HepG2 (cell line): ENCODE measurements at regions not wholly inside any gene's neighbourhood (a gene's known extent, or its start where the extent isn't known, plus 50 kb on each side); places are given as distances from the start of the nearest gene placed in this dataset.

Experiments
- ADNP ChIP-seq: sonication (generic); formaldehyde crosslinking; IDR thresholded peaks from 2 replicates; pipeline ENCODE4 v1.4.0; 2020; ENCODE audit warnings: missing genetic modification reagents
- ARHGAP35 ChIP-seq: sonication (generic); formaldehyde crosslinking; IDR thresholded peaks from 2 replicates; pipeline ENCODE4 v1.9.0; 2022; ENCODE audit warnings: mild to moderate bottlenecking, inconsistent platforms, moderate library complexity, missing genetic modification reagents, borderline replicate concordance
- CHD4 ChIP-seq: fragments of 200-600 bp; sonication (generic); IDR thresholded peaks from 2 replicates; pipeline ENCODE4 v1.7.0; 2017; ENCODE audit warnings: mild to moderate bottlenecking, low read length, borderline replicate concordance
- DPF2 ChIP-seq: sonication (generic); formaldehyde crosslinking; IDR thresholded peaks from 2 replicates; pipeline ENCODE4 v1.4.0; 2020; ENCODE audit warnings: mild to moderate bottlenecking, low read depth, missing genetic modification reagents, borderline replicate concordance
- MAF1 ChIP-seq: sonication (generic); formaldehyde crosslinking; IDR thresholded peaks from 2 replicates; pipeline ENCODE4 v1.5.0; 2020; ENCODE audit warnings: missing genetic modification reagents, borderline replicate concordance
- MYC ChIP-seq: sonication (generic); formaldehyde crosslinking; IDR thresholded peaks from 2 replicates; pipeline ENCODE4 v1.9.0; 2021; ENCODE audit warnings: missing genetic modification reagents, borderline replicate concordance
- NCOA1 ChIP-seq: sonication (generic); formaldehyde crosslinking; IDR thresholded peaks from 2 replicates; pipeline ENCODE4 v1.9.0; 2021; ENCODE audit warnings: missing genetic modification reagents
- NCOA2 ChIP-seq: sonication (generic); formaldehyde crosslinking; IDR thresholded peaks from 2 replicates; pipeline ENCODE4 v1.8.0; 2022; ENCODE audit warnings: inconsistent platforms
- NKX3-1 ChIP-seq: sonication (generic); formaldehyde crosslinking; IDR thresholded peaks from 2 replicates; pipeline ENCODE4 v1.5.0; 2020; ENCODE audit warnings: missing genetic modification reagents
- NR3C1 ChIP-seq: sonication (generic); formaldehyde crosslinking; IDR thresholded peaks from 2 replicates; pipeline ENCODE4 v1.4.0; 2020; ENCODE audit warnings: missing genetic modification reagents
- RAD21 ChIP-seq: fragments of 450-650 bp; formaldehyde crosslinking; IDR thresholded peaks from 2 replicates; pipeline ENCODE4 v1.5.0; 2020; ENCODE audit warnings: mild to moderate bottlenecking
- RBFOX2 ChIP-seq: fragments of 200-400 bp; formaldehyde crosslinking; IDR thresholded peaks from 2 replicates; pipeline ENCODE4 v1.6.1; 2017; ENCODE audit warnings: low read depth, mild to moderate bottlenecking, low read length
- REXO4 ChIP-seq: sonication (generic); formaldehyde crosslinking; IDR thresholded peaks from 2 replicates; pipeline ENCODE4 v1.8.0; 2022; ENCODE audit warnings: missing genetic modification reagents, mild to moderate bottlenecking, borderline replicate concordance
- RXRB ChIP-seq: IDR thresholded peaks from 2 replicates; pipeline ENCODE4 v1.6.1; 2016; ENCODE audit warnings: borderline replicate concordance, missing genetic modification reagents, missing compliant biosample characterization
- ZKSCAN1 ChIP-seq: fragments of 150-350 bp; IDR thresholded peaks from 2 replicates; pipeline ENCODE4 v1.6.1; 2014; ENCODE audit warnings: low read length
- ZNF180 ChIP-seq: sonication (generic); formaldehyde crosslinking; IDR thresholded peaks from 2 replicates; pipeline ENCODE4 v1.4.0; 2020; ENCODE audit warnings: low read depth, missing genetic modification reagents, borderline replicate concordance
- ZNF260 ChIP-seq: sonication (generic); formaldehyde crosslinking; IDR thresholded peaks from 2 replicates; pipeline ENCODE4 v1.4.0; 2020; ENCODE audit warnings: missing genetic modification reagents, low read depth, mild to moderate bottlenecking, borderline replicate concordance
- ZNF3 ChIP-seq: IDR thresholded peaks from 2 replicates; pipeline ENCODE4 v1.7.0; 2017; ENCODE audit warnings: inconsistent platforms
- ZNF460 ChIP-seq: sonication (generic); formaldehyde crosslinking; IDR thresholded peaks from 2 replicates; pipeline ENCODE4 v1.5.1; 2020; ENCODE audit warnings: missing genetic modification reagents, mild to moderate bottlenecking, borderline replicate concordance
- ZNF547 ChIP-seq: sonication (generic); formaldehyde crosslinking; IDR thresholded peaks from 2 replicates; pipeline ENCODE4 v1.5.1; 2020; ENCODE audit warnings: mild to moderate bottlenecking, missing genetic modification reagents
- ZNF549 ChIP-seq: sonication (generic); formaldehyde crosslinking; IDR thresholded peaks from 2 replicates; pipeline ENCODE4 v1.5.0; 2020; ENCODE audit warnings: missing genetic modification reagents
- ZNF557 ChIP-seq: sonication (generic); formaldehyde crosslinking; IDR thresholded peaks from 2 replicates; pipeline ENCODE4 v1.4.0; 2020; ENCODE audit warnings: missing genetic modification reagents
- TF ChIP-seq, protein P1 (sequence below): sonication (generic); formaldehyde crosslinking; IDR thresholded peaks from 2 replicates; pipeline ENCODE4 v1.8.0; 2022; ENCODE audit warnings: mild to moderate bottlenecking, missing genetic modification reagents, borderline replicate concordance
- TF ChIP-seq, protein P2 (sequence below): sonication (generic); formaldehyde crosslinking; IDR thresholded peaks from 2 replicates; pipeline ENCODE4 v1.4.0; 2020; ENCODE audit warnings: missing genetic modification reagents
- TF ChIP-seq, protein P3 (sequence below): sonication (generic); formaldehyde crosslinking; IDR thresholded peaks from 2 replicates; pipeline ENCODE4 v1.4.0; 2020; ENCODE audit warnings: missing genetic modification reagents

DNA sequence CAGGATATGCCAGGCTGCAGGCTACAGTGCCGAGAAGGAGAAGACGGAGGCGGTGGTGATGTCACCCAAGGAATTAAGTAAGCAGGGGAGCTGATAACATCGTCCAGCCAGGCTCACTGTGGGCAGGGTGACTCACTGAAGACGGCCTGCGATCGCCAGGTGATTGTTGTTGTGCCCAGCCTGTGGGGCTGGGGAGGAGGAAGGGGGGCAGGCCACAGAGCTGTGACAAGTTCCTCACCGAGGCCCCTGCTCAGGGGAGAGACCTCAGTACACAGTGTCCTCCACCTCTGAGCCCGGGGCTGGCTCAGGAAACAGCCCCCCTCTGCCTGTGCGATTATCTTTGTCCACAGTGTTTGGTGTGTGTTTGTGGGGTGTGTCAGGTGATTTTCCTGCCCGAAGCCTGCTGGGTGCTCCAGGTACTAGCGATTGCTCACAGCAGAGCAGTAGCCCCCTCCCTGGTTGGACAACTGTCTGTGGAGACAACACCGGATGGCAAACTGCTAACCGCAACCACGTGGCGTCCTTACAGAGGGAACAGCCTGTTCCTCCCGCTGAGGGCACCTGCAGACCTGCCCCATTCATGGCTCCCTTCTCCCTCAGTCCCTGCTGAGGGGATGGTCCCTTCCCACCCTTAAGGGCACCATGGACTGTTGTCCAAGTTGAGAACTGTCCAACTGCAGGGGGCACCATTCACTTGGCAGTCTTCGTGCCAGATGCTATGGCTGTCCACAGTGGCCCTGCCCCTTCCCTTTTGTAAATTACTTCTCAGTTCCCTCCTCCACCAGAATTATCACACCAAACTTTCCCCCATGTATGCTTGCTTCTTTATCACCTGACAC is 95.1 kb downstream of the ZFP36L2 start (continued):
- TF ChIP-seq, protein P1, sequence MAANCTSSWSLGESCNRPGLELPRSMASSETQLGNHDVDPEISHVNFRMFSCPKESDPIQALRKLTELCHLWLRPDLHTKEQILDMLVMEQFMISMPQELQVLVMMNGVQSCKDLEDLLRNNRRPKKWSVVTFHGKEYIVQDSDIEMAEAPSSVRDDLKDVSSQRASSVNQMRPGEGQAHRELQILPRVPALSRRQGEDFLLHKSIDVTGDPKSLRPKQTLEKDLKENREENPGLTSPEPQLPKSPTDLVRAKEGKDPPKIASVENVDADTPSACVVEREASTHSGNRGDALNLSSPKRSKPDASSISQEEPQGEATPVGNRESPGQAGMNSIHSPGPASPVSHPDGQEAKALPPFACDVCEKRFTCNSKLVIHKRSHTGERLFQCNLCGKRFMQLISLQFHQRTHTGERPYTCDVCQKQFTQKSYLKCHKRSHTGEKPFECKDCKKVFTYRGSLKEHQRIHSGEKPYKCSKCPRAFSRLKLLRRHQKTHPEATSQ (CRISPR knock-in tag) = no peak
- TF ChIP-seq ADNP (CRISPR knock-in tag) = peak; percentile 8; the same call in 1 of the 2 replicates
- TF ChIP-seq REXO4 (CRISPR knock-in tag) = no peak
- TF ChIP-seq, protein P2, sequence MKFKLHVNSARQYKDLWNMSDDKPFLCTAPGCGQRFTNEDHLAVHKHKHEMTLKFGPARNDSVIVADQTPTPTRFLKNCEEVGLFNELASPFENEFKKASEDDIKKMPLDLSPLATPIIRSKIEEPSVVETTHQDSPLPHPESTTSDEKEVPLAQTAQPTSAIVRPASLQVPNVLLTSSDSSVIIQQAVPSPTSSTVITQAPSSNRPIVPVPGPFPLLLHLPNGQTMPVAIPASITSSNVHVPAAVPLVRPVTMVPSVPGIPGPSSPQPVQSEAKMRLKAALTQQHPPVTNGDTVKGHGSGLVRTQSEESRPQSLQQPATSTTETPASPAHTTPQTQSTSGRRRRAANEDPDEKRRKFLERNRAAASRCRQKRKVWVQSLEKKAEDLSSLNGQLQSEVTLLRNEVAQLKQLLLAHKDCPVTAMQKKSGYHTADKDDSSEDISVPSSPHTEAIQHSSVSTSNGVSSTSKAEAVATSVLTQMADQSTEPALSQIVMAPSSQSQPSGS (CRISPR knock-in tag) = peak; percentile 56; the same call in 1 of the 2 replicates
- no peak for TF ChIP-seq ZNF557
- TF ChIP-seq ZNF3 (CRISPR knock-in tag) = 0 out of 2 replicates have a peak, but pooled peaks have one; percentile 53
- TF ChIP-seq ARHGAP35 (CRISPR knock-in tag) = no peak
- TF ChIP-seq NKX3-1 (CRISPR knock-in tag) = no peak
- TF ChIP-seq RBFOX2 = no peak
- no peak for TF ChIP-seq ZNF260 (CRISPR knock-in tag)
- no peak for TF ChIP-seq ZNF180 (CRISPR knock-in tag)
- TF ChIP-seq, protein P3, sequence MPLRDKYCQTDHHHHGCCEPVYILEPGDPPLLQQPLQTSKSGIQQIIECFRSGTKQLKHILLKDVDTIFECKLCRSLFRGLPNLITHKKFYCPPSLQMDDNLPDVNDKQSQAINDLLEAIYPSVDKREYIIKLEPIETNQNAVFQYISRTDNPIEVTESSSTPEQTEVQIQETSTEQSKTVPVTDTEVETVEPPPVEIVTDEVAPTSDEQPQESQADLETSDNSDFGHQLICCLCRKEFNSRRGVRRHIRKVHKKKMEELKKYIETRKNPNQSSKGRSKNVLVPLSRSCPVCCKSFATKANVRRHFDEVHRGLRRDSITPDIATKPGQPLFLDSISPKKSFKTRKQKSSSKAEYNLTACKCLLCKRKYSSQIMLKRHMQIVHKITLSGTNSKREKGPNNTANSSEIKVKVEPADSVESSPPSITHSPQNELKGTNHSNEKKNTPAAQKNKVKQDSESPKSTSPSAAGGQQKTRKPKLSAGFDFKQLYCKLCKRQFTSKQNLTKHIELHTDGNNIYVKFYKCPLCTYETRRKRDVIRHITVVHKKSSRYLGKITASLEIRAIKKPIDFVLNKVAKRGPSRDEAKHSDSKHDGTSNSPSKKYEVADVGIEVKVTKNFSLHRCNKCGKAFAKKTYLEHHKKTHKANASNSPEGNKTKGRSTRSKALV (CRISPR knock-in tag) = no peak
- TF ChIP-seq NCOA2 (CRISPR knock-in tag) = peak; percentile 61; the same call in 1 of the 2 replicates
- no peak for TF ChIP-seq ZNF460 (CRISPR knock-in tag)
- TF ChIP-seq ZKSCAN1 = no peak
- TF ChIP-seq CHD4 = no peak
- no peak for TF ChIP-seq ZNF549 (CRISPR knock-in tag)
- TF ChIP-seq NR3C1 (CRISPR knock-in tag) = no peak
- peak; percentile 79; the same call in 1 of the 2 replicates for TF ChIP-seq NCOA1 (CRISPR knock-in tag)
- TF ChIP-seq DPF2 (CRISPR knock-in tag) = peak; percentile 45; the same call in 1 of the 2 replicates
- peak; percentile 51 for TF ChIP-seq RXRB (CRISPR knock-in tag)
- peak; percentile 13; the same call in 1 of the 2 replicates for TF ChIP-seq ZNF547
- TF ChIP-seq MYC = peak; percentile 92
- peak; percentile 97 for TF ChIP-seq RAD21
- TF ChIP-seq MAF1 (CRISPR knock-in tag) = no peak; the same call in 1 of the 2 replicates
